ENCODE measurements at regions not wholly inside any gene's neighbourhood (a gene's known extent, or its start where the extent isn't known, plus 50 kb on each side); places are given as distances from the start of the nearest gene placed in this dataset.

DNA sequence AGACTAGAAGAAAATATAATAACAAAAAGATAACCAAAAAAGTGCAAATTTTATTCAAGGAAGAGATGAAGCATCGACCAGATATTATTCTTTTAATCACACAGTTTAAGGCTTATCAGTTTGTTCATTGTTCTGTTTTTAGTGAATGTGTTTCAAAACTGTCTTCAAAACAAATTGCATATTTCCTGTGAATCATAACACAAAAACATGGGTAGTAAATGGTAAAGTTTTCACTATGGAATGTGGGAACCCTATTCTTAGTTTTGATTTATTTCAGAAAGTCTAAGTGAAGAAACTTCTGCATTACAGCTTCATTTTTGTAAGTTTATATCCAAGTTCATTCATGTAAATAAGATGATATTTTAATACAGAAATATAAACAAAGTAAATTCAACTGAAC, 207.6 kb upstream of the LUZP2 start:
- TF ChIP-seq CTCF (IDR thresholded peaks at IDR 0.05; ENCODE audit: insufficient read depth, low read depth, low read length) = no peak
- no peak for TF ChIP-seq EZH2 (IDR thresholded peaks at IDR 0.05; ENCODE audit: insufficient read depth, low read length)
